ENCODE measurements at regions not wholly inside any gene's neighbourhood (a gene's known extent, or its start where the extent isn't known, plus 50 kb on each side); places are given as distances from the start of the nearest gene placed in this dataset.

- Mint-ChIP-seq H3K27me3 (ENCODE audit: unreplicated experiment) (no peaks in the 10 kb centered on the region), H3K4me1 (ENCODE audit: unreplicated experiment) (no peaks in the 10 kb centered on the region), H3K4me3 (ENCODE audit: unreplicated experiment) (no peak overlapping the region), H3K27ac (ENCODE audit: unreplicated experiment) (no peak overlapping the region), H3K36me3 (ENCODE audit: low read depth, unreplicated experiment) (no peaks in the 10 kb centered on the region), H3K9me3 (ENCODE audit: unreplicated experiment) (no peaks in the 10 kb centered on the region)
- TF ChIP-seq CTCF (IDR thresholded peaks at IDR 0.05; ENCODE audit: unreplicated experiment): no peak
- no peak for DNase-seq (ENCODE audit: low spot score)
These were observed 303.1 kb upstream of the CHORDC1 start for GRCh38 chr11:90525962-90526361.

GRCh38 chr11:90512846-90513245 lies 290.0 kb upstream of the CHORDC1 start:
- H3K36me3 Mint-ChIP-seq (ENCODE audit: low read depth, unreplicated experiment): no peaks in the 10 kb centered on the region
- no peak overlapping the region for H3K27ac Mint-ChIP-seq (ENCODE audit: unreplicated experiment)
- H3K9me3 Mint-ChIP-seq (ENCODE audit: unreplicated experiment): no peaks in the 10 kb centered on the region
- H3K4me3 Mint-ChIP-seq (ENCODE audit: unreplicated experiment): no peak overlapping the region
- H3K27me3 Mint-ChIP-seq (ENCODE audit: unreplicated experiment): no peaks in the 10 kb centered on the region
- no peak for TF ChIP-seq CTCF (IDR thresholded peaks at IDR 0.05; ENCODE audit: unreplicated experiment)
- H3K4me1 Mint-ChIP-seq (ENCODE audit: unreplicated experiment): no peaks in the 10 kb centered on the region
- no peak for DNase-seq (ENCODE audit: low spot score)

GRCh38 chr11:90510839-90511238 lies 288.0 kb upstream of the CHORDC1 start:
- TF ChIP-seq CTCF (IDR thresholded peaks at IDR 0.05; ENCODE audit: unreplicated experiment): no peak
- no peak for DNase-seq (ENCODE audit: low spot score)
- no peak overlapping the region for H3K4me3 Mint-ChIP-seq (ENCODE audit: unreplicated experiment)
- H3K27me3 Mint-ChIP-seq (ENCODE audit: unreplicated experiment): no peaks in the 10 kb centered on the region
- no peak overlapping the region for H3K27ac Mint-ChIP-seq (ENCODE audit: unreplicated experiment)
- no peaks in the 10 kb centered on the region for H3K9me3 Mint-ChIP-seq (ENCODE audit: unreplicated experiment)
- no peaks in the 10 kb centered on the region for H3K4me1 Mint-ChIP-seq (ENCODE audit: unreplicated experiment)
- H3K36me3 Mint-ChIP-seq (ENCODE audit: low read depth, unreplicated experiment): no peaks in the 10 kb centered on the region

- DNase-seq (ENCODE audit: low spot score): no peak
- Mint-ChIP-seq H3K4me1 (ENCODE audit: unreplicated experiment) (no peaks in the 10 kb centered on the region), H3K27ac (ENCODE audit: unreplicated experiment) (no peak overlapping the region), H3K36me3 (ENCODE audit: low read depth, unreplicated experiment) (no peaks in the 10 kb centered on the region), H3K4me3 (ENCODE audit: unreplicated experiment) (no peak overlapping the region), H3K27me3 (ENCODE audit: unreplicated experiment) (no peaks in the 10 kb centered on the region), H3K9me3 (ENCODE audit: unreplicated experiment) (no peaks in the 10 kb centered on the region)
- no peak for TF ChIP-seq CTCF (IDR thresholded peaks at IDR 0.05; ENCODE audit: unreplicated experiment)
These were observed 278.2 kb upstream of the CHORDC1 start for GRCh38 chr11:90500922-90501568.

GRCh38 chr11:90496722-90497121 lies 273.9 kb upstream of the CHORDC1 start:
- Mint-ChIP-seq H3K27ac (ENCODE audit: unreplicated experiment) (no peak overlapping the region), H3K9me3 (ENCODE audit: unreplicated experiment) (no peaks in the 10 kb centered on the region), H3K27me3 (ENCODE audit: unreplicated experiment) (no peaks in the 10 kb centered on the region), H3K4me1 (ENCODE audit: unreplicated experiment) (no peaks in the 10 kb centered on the region), H3K36me3 (ENCODE audit: low read depth, unreplicated experiment) (no peaks in the 10 kb centered on the region), H3K4me3 (ENCODE audit: unreplicated experiment) (no peak overlapping the region)
- no peak for TF ChIP-seq CTCF (IDR thresholded peaks at IDR 0.05; ENCODE audit: unreplicated experiment)
- no peak for DNase-seq (ENCODE audit: low spot score)
